Spleen (tissue), 7 donors: ENCODE measurements at regions not wholly inside any gene's neighbourhood (a gene's known extent, or its start where the extent isn't known, plus 50 kb on each side); places are given as distances from the start of the nearest gene placed in this dataset.

Experiments
- CTCF ChIP-seq, 11 experiments: fragments of 200-600 bp in 7 of 11; fragments of 450-650 bp in 4 of 11; sonication (generic) in 4 of 11; IDR thresholded peaks in 8 of 11; conservative IDR thresholded peaks in 3 of 11; 1 replicate in 7 of 11; 2 replicates in 4 of 11; pipeline versions ENCODE4 v1.4.0 to v1.8.0; 2016 to 2021; ENCODE audit warnings: antibody characterized with exemption in 11 of 11, inconsistent platforms in 4 of 11, mild to moderate bottlenecking in 1 of 11
- POLR2A ChIP-seq, 3 donors: fragments of 450-650 bp; IDR thresholded peaks; one replicate each; pipeline ENCODE4 v1.5.1; 2017; ENCODE audit warnings: antibody characterized with exemption in 3 of 3, mild to moderate bottlenecking in 1 of 3
- POLR2AphosphoS5 ChIP-seq, 3 donors: sonication (generic); formaldehyde crosslinking; IDR thresholded peaks; one replicate each; pipeline ENCODE4 v1.5.1; 2017; ENCODE audit warnings: antibody characterized with exemption in 3 of 3
- donor health status: DM: no; HTN: no; CAD: no; lungs with moderate emphysema.
- donor health status: DM: no; HTN: no; CAD: no.
- donor health status: DM: no; HTN: no; CAD: no.

DNA sequence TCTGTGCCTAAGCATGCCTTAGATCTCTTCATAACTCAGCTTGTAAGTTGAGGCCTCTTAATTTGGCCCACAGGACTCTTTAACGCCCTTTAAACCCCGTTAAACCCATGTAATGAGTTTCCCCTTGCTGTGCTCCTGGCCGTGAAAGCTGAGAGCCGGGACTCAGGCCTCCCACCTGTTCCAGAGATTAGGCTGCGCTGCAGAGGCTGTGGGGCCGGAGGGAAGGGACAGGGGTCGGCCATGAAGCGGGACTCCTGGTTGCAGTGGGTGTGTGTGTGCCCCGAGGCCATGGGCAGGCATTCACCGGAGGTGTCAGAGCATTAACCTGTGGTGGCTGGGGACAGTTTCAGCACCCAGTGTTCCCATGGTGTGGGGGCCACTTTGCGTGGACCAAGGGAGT lies 150.8 kb upstream of the IRX3 start:
- no peak for TF ChIP-seq CTCF (IDR thresholded peaks at IDR 0.05 in 8 of 11, conservative IDR thresholded peaks at IDR 0.05 in 3 of 11)
- no peak for TF ChIP-seq POLR2AphosphoS5 (IDR thresholded peaks at IDR 0.05)
- no peak for TF ChIP-seq POLR2A (IDR thresholded peaks at IDR 0.05)
